ENCODE measurements at regions not wholly inside any gene's neighbourhood (a gene's known extent, or its start where the extent isn't known, plus 50 kb on each side); places are given as distances from the start of the nearest gene placed in this dataset.
"Not testable (repeated sequence)": the region's sequence is repeated elsewhere in the genome, so short reads cannot be mapped to it uniquely, and the experiment has no call there.

DNA sequence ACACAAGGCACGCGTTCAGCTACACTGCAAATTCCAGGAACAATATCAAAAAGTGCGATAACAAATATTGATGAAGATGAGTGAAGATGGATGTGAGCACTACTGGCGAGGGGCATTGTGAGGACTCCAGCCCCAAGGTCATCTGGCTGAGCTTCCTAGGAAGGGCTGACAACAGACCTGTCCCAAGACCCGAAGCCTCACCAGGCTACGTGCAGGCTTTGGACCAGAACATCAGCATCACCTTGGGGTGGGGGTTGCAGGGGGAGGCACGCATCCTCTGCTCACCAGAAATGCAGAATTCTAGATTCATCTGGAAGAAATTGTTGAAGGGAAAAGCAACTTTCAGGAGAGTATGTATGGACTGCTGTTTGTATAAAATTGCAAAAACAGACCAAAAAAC lies 386.3 kb upstream of the DEFB115 start:
- not testable (repeated sequence) for H3K36me3 ChIP-seq (ENCODE audit: control insufficient read depth, insufficient read depth, low read length); H3K9ac ChIP-seq (ENCODE audit: low read depth, low read length); H3K4me1 ChIP-seq (ENCODE audit: control insufficient read depth, insufficient read depth, low read length); H3K4me3 ChIP-seq (ENCODE audit: low read depth, low read length); H3K27me3 ChIP-seq (ENCODE audit: control insufficient read depth, insufficient read depth, low read length); H3K9me3 ChIP-seq (ENCODE audit: control insufficient read depth, insufficient read depth, low read length)

- not testable (repeated sequence) for H3K27me3 ChIP-seq (ENCODE audit: control insufficient read depth, insufficient read depth, low read length); H3K4me3 ChIP-seq (ENCODE audit: low read depth, low read length); H3K4me1 ChIP-seq (ENCODE audit: control insufficient read depth, insufficient read depth, low read length); H3K9ac ChIP-seq (ENCODE audit: low read depth, low read length); H3K36me3 ChIP-seq (ENCODE audit: control insufficient read depth, insufficient read depth, low read length); H3K9me3 ChIP-seq (ENCODE audit: control insufficient read depth, insufficient read depth, low read length)
Measured at GRCh38 chr20:30872252-30872651, 385.2 kb upstream of the DEFB115 start.

- H3K4me1 ChIP-seq (ENCODE audit: control insufficient read depth, insufficient read depth, low read length); H3K36me3 ChIP-seq (ENCODE audit: control insufficient read depth, insufficient read depth, low read length); H3K9me3 ChIP-seq (ENCODE audit: control insufficient read depth, insufficient read depth, low read length); H3K27me3 ChIP-seq (ENCODE audit: control insufficient read depth, insufficient read depth, low read length); H3K9ac ChIP-seq (ENCODE audit: low read depth, low read length); H3K4me3 ChIP-seq (ENCODE audit: low read depth, low read length): not testable (repeated sequence)
Measured at GRCh38 chr20:30875868-30876267, 381.6 kb upstream of the DEFB115 start.

DNA sequence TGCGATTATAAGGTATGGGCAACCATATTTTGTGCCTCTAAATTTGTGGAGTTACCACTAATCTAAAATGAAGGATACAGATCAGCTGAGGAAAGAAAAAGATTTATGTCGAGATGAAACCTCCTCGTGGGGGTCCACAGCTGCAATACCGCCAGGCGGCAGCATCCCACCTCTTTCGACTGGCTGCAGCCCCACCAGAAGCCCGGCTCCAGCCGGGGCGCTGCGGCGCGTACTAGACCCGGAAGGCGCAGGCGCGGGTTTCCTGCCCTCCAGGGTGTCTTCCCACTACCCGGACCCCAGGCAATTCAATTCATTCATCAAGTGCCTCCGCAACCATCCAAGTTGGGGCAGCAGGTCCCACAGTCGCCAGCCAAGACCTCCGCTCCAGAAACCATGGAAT lies 366.1 kb upstream of the DEFB115 start:
- peaks cover 40% of the 10 kb centered on the region for H3K27me3 ChIP-seq (ENCODE audit: control insufficient read depth, insufficient read depth, low read length)
- H3K9ac ChIP-seq (ENCODE audit: low read depth, low read length); H3K4me1 ChIP-seq (ENCODE audit: control insufficient read depth, insufficient read depth, low read length); H3K36me3 ChIP-seq (ENCODE audit: control insufficient read depth, insufficient read depth, low read length); H3K9me3 ChIP-seq (ENCODE audit: control insufficient read depth, insufficient read depth, low read length): not testable (repeated sequence)
- H3K4me3 ChIP-seq (ENCODE audit: low read depth, low read length), result peak overlapping the region; percentile 46

DNA sequence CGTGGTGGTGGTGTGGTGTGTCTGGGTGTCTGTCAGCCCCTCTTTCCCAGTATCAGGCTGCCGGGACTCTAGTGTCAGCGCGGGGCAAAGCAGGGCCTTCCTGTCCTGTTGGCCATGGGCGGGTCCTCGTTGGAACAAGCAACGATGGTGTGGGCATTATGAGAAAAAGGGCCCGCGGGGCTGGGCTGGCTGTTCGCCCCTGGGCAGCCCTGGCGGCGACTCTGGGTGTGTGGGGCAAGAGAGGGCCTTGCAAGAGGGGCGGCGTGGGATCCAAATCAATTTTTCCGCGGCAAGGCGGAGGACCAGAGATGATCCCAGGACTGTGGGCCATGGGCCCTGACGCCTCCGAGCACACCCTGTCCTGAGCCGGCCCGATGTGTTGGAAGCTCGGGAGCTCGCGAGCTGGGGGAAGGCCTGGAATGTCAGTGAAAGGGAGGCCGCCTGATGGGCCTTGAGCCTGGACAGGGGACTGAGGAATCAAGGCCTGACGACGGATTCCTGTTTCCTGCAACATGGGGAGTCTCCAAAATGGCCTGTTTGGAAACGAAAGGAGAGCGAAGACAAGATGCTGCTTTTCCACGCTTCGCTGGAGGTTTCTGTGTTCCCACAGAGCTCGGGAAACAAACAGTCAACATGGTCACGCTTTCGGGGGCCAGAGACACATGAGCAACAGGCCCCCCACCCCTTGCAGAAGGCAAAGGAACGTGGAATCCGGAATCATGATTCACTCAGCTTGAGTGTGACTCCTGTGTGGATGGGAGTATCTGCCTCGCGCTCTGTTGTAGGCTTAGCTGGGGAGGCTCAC lies 364.7 kb upstream of the DEFB115 start:
- no peak overlapping the region for H3K9ac ChIP-seq (ENCODE audit: low read depth, low read length)
- H3K4me1 ChIP-seq (ENCODE audit: control insufficient read depth, insufficient read depth, low read length), result no peaks in the 10 kb centered on the region
- peaks cover 51% of the 10 kb centered on the region for H3K27me3 ChIP-seq (ENCODE audit: control insufficient read depth, insufficient read depth, low read length)
- H3K9me3 ChIP-seq (ENCODE audit: control insufficient read depth, insufficient read depth, low read length), result no peaks in the 10 kb centered on the region
- no peaks in the 10 kb centered on the region for H3K36me3 ChIP-seq (ENCODE audit: control insufficient read depth, insufficient read depth, low read length)
- H3K4me3 ChIP-seq (ENCODE audit: low read depth, low read length), result peak overlapping the region; percentile 32

- Histone ChIP-seq H3K4me3 (ENCODE audit: low read depth, low read length) (peak overlapping the region; percentile 11), H3K27me3 (ENCODE audit: control insufficient read depth, insufficient read depth, low read length) (peaks cover 56% of the 10 kb centered on the region)
- H3K9me3 ChIP-seq (ENCODE audit: control insufficient read depth, insufficient read depth, low read length); H3K9ac ChIP-seq (ENCODE audit: low read depth, low read length); H3K36me3 ChIP-seq (ENCODE audit: control insufficient read depth, insufficient read depth, low read length); H3K4me1 ChIP-seq (ENCODE audit: control insufficient read depth, insufficient read depth, low read length): not testable (repeated sequence)
Measured at GRCh38 chr20:30893346-30894314, 363.8 kb upstream of the DEFB115 start.

DNA sequence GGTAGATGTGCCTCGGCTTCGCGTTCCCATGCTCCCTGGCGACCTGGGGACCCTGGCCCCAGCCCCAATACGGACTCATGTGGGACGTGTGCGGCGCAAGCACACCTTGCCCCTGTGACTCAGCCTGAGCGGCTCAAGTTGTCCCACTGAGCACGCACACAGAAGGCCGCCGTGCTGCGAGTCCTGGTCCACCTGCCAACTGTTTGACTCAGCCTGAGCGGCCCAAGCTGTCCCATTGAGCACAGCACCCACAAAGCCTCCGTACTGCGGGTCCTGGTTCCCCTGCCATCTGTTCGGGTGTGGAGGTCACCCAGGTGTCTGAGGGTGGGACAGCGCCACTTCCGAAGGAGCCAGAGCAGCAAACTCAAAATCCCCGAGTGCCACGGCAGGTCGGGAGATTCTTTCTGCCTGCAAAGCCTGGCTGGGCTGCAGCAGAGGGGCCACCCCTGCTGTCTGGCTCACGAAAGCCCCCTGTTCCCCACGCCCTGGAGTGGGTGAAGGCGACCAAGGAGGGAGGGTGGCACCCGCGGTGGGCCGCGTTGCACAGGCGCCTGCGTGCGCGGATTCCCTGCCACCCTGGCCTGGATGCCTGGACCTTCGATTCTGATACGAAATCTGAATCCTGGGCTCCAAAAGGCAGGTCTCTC lies 362.6 kb upstream of the DEFB115 start:
- not testable (repeated sequence) for H3K36me3 ChIP-seq (ENCODE audit: control insufficient read depth, insufficient read depth, low read length); H3K9me3 ChIP-seq (ENCODE audit: control insufficient read depth, insufficient read depth, low read length); H3K4me1 ChIP-seq (ENCODE audit: control insufficient read depth, insufficient read depth, low read length); H3K4me3 ChIP-seq (ENCODE audit: low read depth, low read length); H3K9ac ChIP-seq (ENCODE audit: low read depth, low read length)
- peaks cover 66% of the 10 kb centered on the region for H3K27me3 ChIP-seq (ENCODE audit: control insufficient read depth, insufficient read depth, low read length)

DNA sequence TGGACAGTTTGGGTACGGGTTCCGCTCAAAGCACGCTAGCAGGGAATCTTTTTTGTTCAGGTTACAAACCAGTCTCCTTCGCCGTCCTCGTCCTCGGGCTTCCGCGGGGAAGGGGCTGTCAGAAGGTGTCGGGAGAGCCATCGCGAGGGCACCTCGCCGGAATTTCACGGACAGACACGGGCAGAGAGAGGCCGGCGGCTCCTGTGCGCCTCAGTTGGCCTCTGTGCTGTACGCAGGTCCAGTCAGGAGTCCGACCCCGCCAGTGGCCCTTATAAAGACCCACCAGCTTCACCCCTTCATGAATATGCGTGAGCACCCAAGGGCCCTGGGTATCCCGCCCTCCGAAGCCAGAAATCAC lies 362.1 kb upstream of the DEFB115 start:
- H3K9ac ChIP-seq (ENCODE audit: low read depth, low read length), result not testable (repeated sequence)

DNA sequence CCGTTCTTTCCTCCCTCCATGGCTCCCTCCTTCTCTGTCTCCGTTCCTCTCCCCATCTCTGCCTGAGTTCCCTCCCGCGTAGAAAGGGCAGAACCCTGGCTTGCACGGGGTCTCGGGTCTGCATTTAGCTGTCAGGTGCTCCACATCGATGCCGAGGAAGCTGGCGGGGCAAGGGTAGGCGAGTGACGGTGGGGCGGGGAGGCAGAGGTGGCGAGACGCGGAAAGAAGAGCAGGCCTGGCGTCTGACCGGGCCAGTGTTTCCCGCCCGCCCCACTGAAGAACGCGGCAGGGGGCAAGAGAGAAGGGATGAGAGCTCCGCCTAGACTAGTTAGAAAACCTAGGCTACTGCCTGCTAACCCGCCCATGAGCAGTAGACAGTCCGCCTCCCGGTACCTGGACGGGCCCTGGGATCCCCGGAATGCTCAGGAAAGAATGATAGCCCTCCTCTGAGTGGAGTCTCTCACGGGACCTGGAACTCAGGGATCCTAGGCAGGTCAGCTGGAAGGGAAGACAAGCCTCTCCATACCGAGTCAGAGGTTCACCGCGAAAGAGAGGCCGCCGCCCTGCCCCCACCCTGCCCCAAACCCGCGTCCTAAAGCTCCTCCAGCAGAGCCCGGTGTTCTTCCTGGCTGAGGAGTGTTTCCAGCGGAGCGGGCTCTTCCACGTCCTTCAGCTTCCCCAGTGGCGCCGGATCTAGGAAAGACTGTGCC lies 357.9 kb upstream of the DEFB115 start:
- H3K9ac ChIP-seq (ENCODE audit: low read depth, low read length); H3K4me1 ChIP-seq (ENCODE audit: control insufficient read depth, insufficient read depth, low read length); H3K36me3 ChIP-seq (ENCODE audit: control insufficient read depth, insufficient read depth, low read length); H3K9me3 ChIP-seq (ENCODE audit: control insufficient read depth, insufficient read depth, low read length): not testable (repeated sequence)
- Histone ChIP-seq H3K27me3 (ENCODE audit: control insufficient read depth, insufficient read depth, low read length) (peaks cover 60% of the 10 kb centered on the region), H3K4me3 (ENCODE audit: low read depth, low read length) (peak overlapping the region; percentile 28)

More for the DNA sequence above, 362.1 kb upstream of the DEFB115 start:
- H3K4me1 ChIP-seq (ENCODE audit: control insufficient read depth, insufficient read depth, low read length); H3K9me3 ChIP-seq (ENCODE audit: control insufficient read depth, insufficient read depth, low read length); H3K36me3 ChIP-seq (ENCODE audit: control insufficient read depth, insufficient read depth, low read length); H3K4me3 ChIP-seq (ENCODE audit: low read depth, low read length): not testable (repeated sequence)
- H3K27me3 ChIP-seq (ENCODE audit: control insufficient read depth, insufficient read depth, low read length), result peaks cover 71% of the 10 kb centered on the region

DNA sequence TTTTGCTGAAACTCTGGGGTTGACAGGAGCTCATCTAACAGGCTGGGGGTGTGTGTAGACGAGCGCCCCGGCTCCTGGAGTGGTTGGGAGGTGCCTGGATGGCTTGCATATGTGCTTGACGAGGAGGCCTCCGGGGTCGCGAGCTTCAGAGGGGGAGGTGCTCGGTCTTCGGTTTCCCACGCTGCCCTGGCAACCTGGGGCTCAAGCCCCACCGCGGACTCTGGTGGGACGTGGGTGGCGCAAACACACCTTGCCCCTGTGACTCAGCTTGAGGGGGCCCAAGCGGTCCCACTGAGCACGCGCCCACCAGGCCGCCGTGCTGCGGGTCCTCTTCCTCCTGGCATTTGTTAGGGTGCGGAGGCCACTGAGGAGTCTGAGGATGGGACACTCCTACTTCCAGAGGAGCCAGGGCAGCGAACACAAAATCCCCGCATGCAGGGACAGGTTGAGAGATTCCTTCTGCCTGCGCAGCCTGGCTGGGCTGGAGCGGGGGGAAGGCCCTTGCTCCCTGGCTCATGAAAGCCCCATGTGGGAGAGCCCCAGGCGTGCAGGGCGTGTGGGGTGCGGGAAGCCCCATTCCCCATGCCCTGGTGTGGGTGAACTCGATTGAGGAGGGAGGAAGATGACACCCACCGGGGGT lies 357.3 kb upstream of the DEFB115 start:
- not testable (repeated sequence) for H3K9ac ChIP-seq (ENCODE audit: low read depth, low read length); H3K36me3 ChIP-seq (ENCODE audit: control insufficient read depth, insufficient read depth, low read length); H3K4me1 ChIP-seq (ENCODE audit: control insufficient read depth, insufficient read depth, low read length); H3K9me3 ChIP-seq (ENCODE audit: control insufficient read depth, insufficient read depth, low read length)
- peaks cover 53% of the 10 kb centered on the region for H3K27me3 ChIP-seq (ENCODE audit: control insufficient read depth, insufficient read depth, low read length)
- peak overlapping the region; percentile 22 for H3K4me3 ChIP-seq (ENCODE audit: low read depth, low read length)

- not testable (repeated sequence) for H3K9me3 ChIP-seq (ENCODE audit: control insufficient read depth, insufficient read depth, low read length); H3K36me3 ChIP-seq (ENCODE audit: control insufficient read depth, insufficient read depth, low read length); H3K4me1 ChIP-seq (ENCODE audit: control insufficient read depth, insufficient read depth, low read length); H3K9ac ChIP-seq (ENCODE audit: low read depth, low read length); H3K4me3 ChIP-seq (ENCODE audit: low read depth, low read length)
- H3K27me3 ChIP-seq (ENCODE audit: control insufficient read depth, insufficient read depth, low read length), result peaks cover 23% of the 10 kb centered on the region
Measured at GRCh38 chr20:30905231-30905630, 352.2 kb upstream of the DEFB115 start.
